Fibroblast of gingiva (primary cell): ENCODE measurements at regions not wholly inside any gene's neighbourhood (a gene's known extent, or its start where the extent isn't known, plus 50 kb on each side); places are given as distances from the start of the nearest gene placed in this dataset.

ENCODE experiments used
- DNase-seq: peaks from one replicate; pipeline ENCODE4 v3.0.0-alpha.2; 2011; ENCODE audit warnings: low read depth

GRCh38 chr18:57249179-57249578, 102.3 kb downstream of the BOD1L2 start:
- DNase-seq, result no peak

- DNase-seq, result no peak
These were observed 102.5 kb upstream of the ST8SIA3 start for GRCh38 chr18:57249883-57250282.

- no peak for DNase-seq
These were observed 100.6 kb upstream of the ST8SIA3 start for GRCh38 chr18:57251747-57252146.

- DNase-seq, result no peak
These were observed 98.5 kb upstream of the ST8SIA3 start for GRCh38 chr18:57253903-57254302.

- DNase-seq, result no peak
These were observed 94.1 kb upstream of the ST8SIA3 start for GRCh38 chr18:57258131-57258777.

GRCh38 chr18:57267368-57267925, 84.9 kb upstream of the ST8SIA3 start:
- DNase-seq, result no peak

- DNase-seq, result no peak
These were observed 82.6 kb upstream of the ST8SIA3 start for GRCh38 chr18:57269756-57270155.

- no peak for DNase-seq
These were observed 82.2 kb upstream of the ST8SIA3 start for GRCh38 chr18:57270156-57270555.

GRCh38 chr18:57273194-57273593, 79.2 kb upstream of the ST8SIA3 start:
- DNase-seq, result no peak

GRCh38 chr18:57275111-57275510, 77.2 kb upstream of the ST8SIA3 start:
- no peak for DNase-seq

GRCh38 chr18:57276829-57277228, 75.5 kb upstream of the ST8SIA3 start:
- no peak for DNase-seq

GRCh38 chr18:57278933-57279332, 73.4 kb upstream of the ST8SIA3 start:
- DNase-seq, result no peak

GRCh38 chr18:57281519-57281918, 70.8 kb upstream of the ST8SIA3 start:
- DNase-seq, result no peak

- no peak for DNase-seq
These were observed 65.4 kb upstream of the ST8SIA3 start for GRCh38 chr18:57286949-57287348.

- no peak for DNase-seq
These were observed 64.6 kb upstream of the ST8SIA3 start for GRCh38 chr18:57287766-57288165.

GRCh38 chr18:57294547-57294946, 57.8 kb upstream of the ST8SIA3 start:
- DNase-seq, result no peak

- no peak for DNase-seq
These were observed 56.0 kb upstream of the ST8SIA3 start for GRCh38 chr18:57296336-57296735.

GRCh38 chr18:57297306-57297705, 55.1 kb upstream of the ST8SIA3 start:
- no peak for DNase-seq

GRCh38 chr18:57299931-57300330, 52.4 kb upstream of the ST8SIA3 start:
- no peak for DNase-seq

- DNase-seq, result no peak
These were observed 50.5 kb upstream of the ST8SIA3 start for GRCh38 chr18:57301573-57302559.
